ENCODE measurements at regions not wholly inside any gene's neighbourhood (a gene's known extent, or its start where the extent isn't known, plus 50 kb on each side); places are given as distances from the start of the nearest gene placed in this dataset.

GRCh38 chr16:7227229-7227721 lies 105.4 kb upstream of the RBFOX1 start:
- TF ChIP-seq EZH2phosphoT487 (IDR thresholded peaks at IDR 0.05; ENCODE audit: borderline replicate concordance, low read length), result no peak
- TF ChIP-seq, protein P1, sequence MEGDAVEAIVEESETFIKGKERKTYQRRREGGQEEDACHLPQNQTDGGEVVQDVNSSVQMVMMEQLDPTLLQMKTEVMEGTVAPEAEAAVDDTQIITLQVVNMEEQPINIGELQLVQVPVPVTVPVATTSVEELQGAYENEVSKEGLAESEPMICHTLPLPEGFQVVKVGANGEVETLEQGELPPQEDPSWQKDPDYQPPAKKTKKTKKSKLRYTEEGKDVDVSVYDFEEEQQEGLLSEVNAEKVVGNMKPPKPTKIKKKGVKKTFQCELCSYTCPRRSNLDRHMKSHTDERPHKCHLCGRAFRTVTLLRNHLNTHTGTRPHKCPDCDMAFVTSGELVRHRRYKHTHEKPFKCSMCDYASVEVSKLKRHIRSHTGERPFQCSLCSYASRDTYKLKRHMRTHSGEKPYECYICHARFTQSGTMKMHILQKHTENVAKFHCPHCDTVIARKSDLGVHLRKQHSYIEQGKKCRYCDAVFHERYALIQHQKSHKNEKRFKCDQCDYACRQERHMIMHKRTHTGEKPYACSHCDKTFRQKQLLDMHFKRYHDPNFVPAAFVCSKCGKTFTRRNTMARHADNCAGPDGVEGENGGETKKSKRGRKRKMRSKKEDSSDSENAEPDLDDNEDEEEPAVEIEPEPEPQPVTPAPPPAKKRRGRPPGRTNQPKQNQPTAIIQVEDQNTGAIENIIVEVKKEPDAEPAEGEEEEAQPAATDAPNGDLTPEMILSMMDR (IDR thresholded peaks at IDR 0.05; ENCODE audit: low read depth, low read length, poor library complexity, severe bottlenecking), result no peak
